Neural progenitor cell (in vitro differentiated cells): ENCODE measurements at regions not wholly inside any gene's neighbourhood (a gene's known extent, or its start where the extent isn't known, plus 50 kb on each side); places are given as distances from the start of the nearest gene placed in this dataset.

Experiments used
- DNase-seq: peaks from one replicate; pipeline ENCODE4 v3.0.0-alpha.2; 2016; ENCODE audit warnings: low spot score
- H2AFZ ChIP-seq: fragments of 200-600 bp; sonication (generic); replicated peaks from 2 replicates; pipeline ENCODE4 v1.6.1; 2016; ENCODE audit warnings: antibody characterized with exemption
- H3F3A ChIP-seq: fragments of 200-600 bp; sonication (generic); 2 replicates; pipeline ENCODE4 v1.6.1; 2016; ENCODE audit warnings: antibody characterized with exemption, low read depth
- H3K27ac ChIP-seq: fragments of 200-600 bp; sonication (generic); 2 replicates; pipeline ENCODE4 v1.5.1; 2016; ENCODE audit warnings: mild to moderate bottlenecking
- H3K27me3 ChIP-seq: fragments of 200-600 bp; sonication (generic); 2 replicates; pipeline ENCODE4 v1.6.1; 2016; ENCODE audit warnings: mild to moderate bottlenecking, moderate library complexity
- H3K36me3 ChIP-seq: fragments of 200-600 bp; sonication (generic); 2 replicates; pipeline ENCODE4 v1.5.1; 2016
- H3K4me1 ChIP-seq: fragments of 200-600 bp; sonication (generic); 2 replicates; pipeline ENCODE4 v1.6.1; 2016; ENCODE audit warnings: mixed run types
- H3K4me2 ChIP-seq: fragments of 200-600 bp; sonication (generic); 2 replicates; pipeline ENCODE4 v1.6.1; 2016
- H3K4me3 ChIP-seq: fragments of 200-600 bp; sonication (generic); 2 replicates; pipeline ENCODE4 v1.5.1; 2016
- H3K79me2 ChIP-seq: fragments of 200-600 bp; sonication (generic); 2 replicates; pipeline ENCODE4 v1.6.1; 2016; ENCODE audit warnings: low read depth
- H3K9ac ChIP-seq: fragments of 200-600 bp; sonication (generic); 2 replicates; pipeline ENCODE4 v1.6.1; 2016
- H3K9me3 ChIP-seq: fragments of 200-600 bp; sonication (generic); 2 replicates; pipeline ENCODE4 v1.5.1; 2016; ENCODE audit warnings: low read depth
- H4K20me1 ChIP-seq: fragments of 200-600 bp; sonication (generic); 2 replicates; pipeline ENCODE4 v1.6.1; 2016; ENCODE audit warnings: low read depth
- H3K27ac Mint-ChIP-seq: 3 replicates; pipeline ENCODE4 v1.8.0; 2021; ENCODE audit warnings: mixed read lengths
- H3K27me3 Mint-ChIP-seq: 2 replicates; pipeline ENCODE4 v1.8.0; 2022; ENCODE audit warnings: low read depth, mild to moderate bottlenecking, inconsistent platforms, moderate library complexity, mixed read lengths; ENCODE audit not compliant: insufficient read depth
- H3K36me3 Mint-ChIP-seq: 3 replicates; pipeline ENCODE4 v1.8.0; 2021; ENCODE audit warnings: mixed read lengths
- H3K4me1 Mint-ChIP-seq: 3 replicates; pipeline ENCODE4 v1.8.0; 2021; ENCODE audit warnings: mixed read lengths
- H3K4me3 Mint-ChIP-seq: 3 replicates; pipeline ENCODE4 v1.8.0; 2021; ENCODE audit warnings: mild to moderate bottlenecking, moderate library complexity, mixed read lengths
- H3K9me3 Mint-ChIP-seq: 3 replicates; pipeline ENCODE4 v1.8.0; 2020; ENCODE audit warnings: mixed read lengths
- CTCF ChIP-seq: fragments of 200-600 bp; sonication (generic); IDR thresholded peaks from 2 replicates; pipeline ENCODE4 v1.5.1; 2017; ENCODE audit warnings: antibody characterized with exemption, mild to moderate bottlenecking
- EZH2 ChIP-seq: fragments of 200-600 bp; sonication (generic); IDR thresholded peaks from 2 replicates; pipeline ENCODE4 v1.6.1; 2017; ENCODE audit warnings: antibody characterized with exemption, mild to moderate bottlenecking, moderate library complexity
- EZH2phosphoT487 ChIP-seq: fragments of 200-600 bp; sonication (generic); IDR thresholded peaks from 2 replicates; pipeline ENCODE4 v1.6.1; 2017; ENCODE audit warnings: antibody characterized with exemption

- DNase-seq, result no peak
- Histone ChIP-seq H3K9me3 (no peaks in the 10 kb centered on the region), H4K20me1 (no peaks in the 10 kb centered on the region), H3K27me3 (no peaks in the 10 kb centered on the region), H3F3A (no peaks in the 10 kb centered on the region), H3K36me3 (no peaks in the 10 kb centered on the region), H3K4me1 (no peaks in the 10 kb centered on the region), H2AFZ (no peak overlapping the region), H3K4me3 (no peak overlapping the region), H3K4me2 (no peak overlapping the region), H3K27ac (no peak overlapping the region), H3K9ac (no peak overlapping the region), H3K79me2 (no peaks in the 10 kb centered on the region)
- TF ChIP-seq EZH2 (no peak), CTCF (no peak), EZH2phosphoT487 (no peak)
- Mint-ChIP-seq H3K27me3 (no peaks in the 10 kb centered on the region), H3K4me3 (no peak overlapping the region), H3K27ac (no peak overlapping the region), H3K4me1 (no peaks in the 10 kb centered on the region), H3K36me3 (no peaks in the 10 kb centered on the region), H3K9me3 (peaks cover 7% of the 10 kb centered on the region)
Measured at GRCh38 chr4:62145276-62145675, 945.1 kb downstream of the ADGRL3 start.

- Histone ChIP-seq H3K4me3 (no peak overlapping the region), H3K9ac (no peak overlapping the region), H3K27ac (no peak overlapping the region), H4K20me1 (no peaks in the 10 kb centered on the region), H2AFZ (no peak overlapping the region), H3K36me3 (no peaks in the 10 kb centered on the region), H3K4me1 (no peaks in the 10 kb centered on the region), H3K4me2 (no peak overlapping the region), H3K79me2 (no peaks in the 10 kb centered on the region), H3F3A (no peaks in the 10 kb centered on the region), H3K27me3 (no peaks in the 10 kb centered on the region), H3K9me3 (no peaks in the 10 kb centered on the region)
- no peaks in the 10 kb centered on the region for H3K36me3 Mint-ChIP-seq
- H3K27ac Mint-ChIP-seq, result no peak overlapping the region
- H3K4me1 Mint-ChIP-seq, result no peaks in the 10 kb centered on the region
- DNase-seq, result no peak
- TF ChIP-seq EZH2, result no peak
- no peak for TF ChIP-seq CTCF
- no peak for TF ChIP-seq EZH2phosphoT487
- H3K9me3 Mint-ChIP-seq, result peaks cover 7% of the 10 kb centered on the region
- no peak overlapping the region for H3K4me3 Mint-ChIP-seq
- H3K27me3 Mint-ChIP-seq, result no peaks in the 10 kb centered on the region
Measured at GRCh38 chr4:62144431-62144830, 944.3 kb downstream of the ADGRL3 start.

- no peak overlapping the region for H2AFZ ChIP-seq
- no peaks in the 10 kb centered on the region for H3F3A ChIP-seq
- H3K9ac ChIP-seq, result no peak overlapping the region
- no peak overlapping the region for H3K27ac Mint-ChIP-seq
- no peak overlapping the region for H3K4me3 ChIP-seq
- H3K4me2 ChIP-seq, result no peak overlapping the region
- H3K27me3 Mint-ChIP-seq, result peaks cover 4% of the 10 kb centered on the region
- no peak overlapping the region for H3K27ac ChIP-seq
- H3K27me3 ChIP-seq, result no peaks in the 10 kb centered on the region
- H3K4me1 ChIP-seq, result no peaks in the 10 kb centered on the region
- no peaks in the 10 kb centered on the region for H3K36me3 Mint-ChIP-seq
- no peaks in the 10 kb centered on the region for H3K9me3 ChIP-seq
- no peaks in the 10 kb centered on the region for H3K79me2 ChIP-seq
- TF ChIP-seq EZH2, result no peak
- no peak for TF ChIP-seq EZH2phosphoT487
- no peak for TF ChIP-seq CTCF
- H4K20me1 ChIP-seq, result no peaks in the 10 kb centered on the region
- no peak overlapping the region for H3K4me3 Mint-ChIP-seq
- no peaks in the 10 kb centered on the region for H3K36me3 ChIP-seq
- peaks cover 18% of the 10 kb centered on the region for H3K4me1 Mint-ChIP-seq
- peaks cover 13% of the 10 kb centered on the region for H3K9me3 Mint-ChIP-seq
- DNase-seq, result no peak
Measured at GRCh38 chr4:62135565-62136156, 935.5 kb downstream of the ADGRL3 start.
